ENCODE measurements at regions not wholly inside any gene's neighbourhood (a gene's known extent, or its start where the extent isn't known, plus 50 kb on each side); places are given as distances from the start of the nearest gene placed in this dataset.

GRCh38 chrX:129123795-129124194 lies 399.5 kb downstream of the SMARCA1 start:
- no peak for DNase-seq
- no peak for FAIRE-seq
- intact Hi-C loops (cut with DNase I), result no loop called here
- H3K36me3 ChIP-seq (ENCODE audit: control insufficient read depth in 2 of 3, insufficient read depth in 3 of 3, low read length in 3 of 3), result no peaks in the 10 kb centered on the region
- no peaks in the 10 kb centered on the region for H3K27me3 ChIP-seq (ENCODE audit: control insufficient read depth, insufficient read depth, low read length)
- no peaks in the 10 kb centered on the region for H3K4me1 ChIP-seq (ENCODE audit: control insufficient read depth in 2 of 3, insufficient read depth in 2 of 3, low read depth in 1 of 3, low read length in 3 of 3)
- no peak overlapping the region for H3K4me3 ChIP-seq (ENCODE audit: low read length in 3 of 3)
- H3K9me3 ChIP-seq (ENCODE audit: control insufficient read depth in 2 of 3, insufficient read depth in 1 of 3, low read length in 3 of 3), result no peaks in the 10 kb centered on the region
- no peak overlapping the region for H3K9ac ChIP-seq (ENCODE audit: low read length in 3 of 3)
- H3K27ac ChIP-seq (ENCODE audit: low read depth in 2 of 2, low read length in 2 of 2), result no peak overlapping the region
- no peak for TF ChIP-seq CTCF (IDR thresholded peaks at IDR 0.05; ENCODE audit: borderline replicate concordance, extremely low read depth, insufficient read depth)

- Histone ChIP-seq H3K27me3 (ENCODE audit: control insufficient read depth, insufficient read depth, low read length) (no peaks in the 10 kb centered on the region), H3K9me3 (ENCODE audit: control insufficient read depth in 2 of 3, insufficient read depth in 1 of 3, low read length in 3 of 3) (no peaks in the 10 kb centered on the region), H3K4me3 (ENCODE audit: low read length in 3 of 3) (no peak overlapping the region), H3K36me3 (ENCODE audit: control insufficient read depth in 2 of 3, insufficient read depth in 3 of 3, low read length in 3 of 3) (no peaks in the 10 kb centered on the region), H3K27ac (ENCODE audit: low read depth in 2 of 2, low read length in 2 of 2) (no peak overlapping the region), H3K9ac (ENCODE audit: low read length in 3 of 3) (no peak overlapping the region), H3K4me1 (ENCODE audit: control insufficient read depth in 2 of 3, insufficient read depth in 2 of 3, low read depth in 1 of 3, low read length in 3 of 3) (no peaks in the 10 kb centered on the region)
- no peak for FAIRE-seq
- intact Hi-C loops (cut with DNase I), result no loop called here
- TF ChIP-seq CTCF (IDR thresholded peaks at IDR 0.05; ENCODE audit: borderline replicate concordance, extremely low read depth, insufficient read depth), result no peak
- DNase-seq, result no peak
These were observed 406.4 kb downstream of the SMARCA1 start for GRCh38 chrX:129116676-129117470.

GRCh38 chrX:129115935-129116334 lies 407.4 kb downstream of the SMARCA1 start:
- H3K9ac ChIP-seq (ENCODE audit: low read length in 3 of 3), result no peak overlapping the region
- no peak overlapping the region for H3K4me3 ChIP-seq (ENCODE audit: low read length in 3 of 3)
- no peak overlapping the region for H3K27ac ChIP-seq (ENCODE audit: low read depth in 2 of 2, low read length in 2 of 2)
- intact Hi-C loops (cut with DNase I), result no loop called here
- no peaks in the 10 kb centered on the region for H3K27me3 ChIP-seq (ENCODE audit: control insufficient read depth, insufficient read depth, low read length)
- DNase-seq (no peak), FAIRE-seq (no peak)
- H3K36me3 ChIP-seq (ENCODE audit: control insufficient read depth in 2 of 3, insufficient read depth in 3 of 3, low read length in 3 of 3), result no peaks in the 10 kb centered on the region
- no peaks in the 10 kb centered on the region for H3K9me3 ChIP-seq (ENCODE audit: control insufficient read depth in 2 of 3, insufficient read depth in 1 of 3, low read length in 3 of 3)
- H3K4me1 ChIP-seq (ENCODE audit: control insufficient read depth in 2 of 3, insufficient read depth in 2 of 3, low read depth in 1 of 3, low read length in 3 of 3), result no peaks in the 10 kb centered on the region
- no peak for TF ChIP-seq CTCF (IDR thresholded peaks at IDR 0.05; ENCODE audit: borderline replicate concordance, extremely low read depth, insufficient read depth)

All from kidney (tissue), 13 donors.